ENCODE measurements at regions not wholly inside any gene's neighbourhood (a gene's known extent, or its start where the extent isn't known, plus 50 kb on each side); places are given as distances from the start of the nearest gene placed in this dataset.

GRCh38 chr2:221334481-221335218 is 237.5 kb downstream of the EPHA4 start:
- H3K9me3 ChIP-seq: no peaks in the 10 kb centered on the region
- no peaks in the 10 kb centered on the region for H3K4me1 ChIP-seq (ENCODE audit: insufficient read depth)
- no peaks in the 10 kb centered on the region for H3K36me3 ChIP-seq
- no peak for TF ChIP-seq POLR2A (IDR thresholded peaks at IDR 0.05)
- no peak for TF ChIP-seq CTCF (IDR thresholded peaks at IDR 0.05)
- TF ChIP-seq EP300 (IDR thresholded peaks at IDR 0.05): no peak
- no peak overlapping the region for H3K27ac ChIP-seq
- intact Hi-C loops (cut with DNase I): no loop called here
- H3K4me3 ChIP-seq: no peak overlapping the region
- DNase-seq: no peak
- WGBS, 3 donors: 75 to 81% (median 75%) methylated on average over 11 of the region's 11 CpGs
- no peaks in the 10 kb centered on the region for H3K27me3 ChIP-seq

- 48 to 61% (median 57%) methylated on average over 12 of the region's 12 CpGs for WGBS, 3 donors
- Histone ChIP-seq H3K4me3 (no peak overlapping the region), H3K36me3 (no peaks in the 10 kb centered on the region), H3K27me3 (no peaks in the 10 kb centered on the region), H3K27ac (no peak overlapping the region), H3K4me1 (ENCODE audit: insufficient read depth) (no peaks in the 10 kb centered on the region), H3K9me3 (no peaks in the 10 kb centered on the region)
- intact Hi-C loops (cut with DNase I): no loop called here
- TF ChIP-seq CTCF (IDR thresholded peaks at IDR 0.05) (no peak), EP300 (IDR thresholded peaks at IDR 0.05) (no peak), POLR2A (IDR thresholded peaks at IDR 0.05) (no peak)
- DNase-seq: no peak
Measured at GRCh38 chr2:221335219-221335752, 236.8 kb downstream of the EPHA4 start.

GRCh38 chr2:221336967-221337366 is 235.1 kb downstream of the EPHA4 start:
- 87 to 94% (median 94%) methylated on average over 2 of the region's 2 CpGs for WGBS, 3 donors
- H3K36me3 ChIP-seq: no peaks in the 10 kb centered on the region

GRCh38 chr2:221337957-221338685 is 234.0 kb downstream of the EPHA4 start:
- intact Hi-C loops (cut with DNase I): no loop called here
- no peaks in the 10 kb centered on the region for H3K4me1 ChIP-seq (ENCODE audit: insufficient read depth)
- no peaks in the 10 kb centered on the region for H3K27me3 ChIP-seq
- WGBS, 3 donors: 79 to 85% (median 85%) methylated on average over 5 of the region's 5 CpGs
- H3K4me3 ChIP-seq: no peak overlapping the region
- DNase-seq: no peak
- no peaks in the 10 kb centered on the region for H3K36me3 ChIP-seq
- TF ChIP-seq CTCF (IDR thresholded peaks at IDR 0.05) (no peak), EP300 (IDR thresholded peaks at IDR 0.05) (no peak), POLR2A (IDR thresholded peaks at IDR 0.05) (no peak)
- no peak overlapping the region for H3K27ac ChIP-seq
- no peaks in the 10 kb centered on the region for H3K9me3 ChIP-seq

More at GRCh38 chr2:221336967-221337366, 235.1 kb downstream of the EPHA4 start:
- no peaks in the 10 kb centered on the region for H3K9me3 ChIP-seq
- no peak overlapping the region for H3K4me3 ChIP-seq
- TF ChIP-seq EP300 (IDR thresholded peaks at IDR 0.05) (no peak), POLR2A (IDR thresholded peaks at IDR 0.05) (no peak), CTCF (IDR thresholded peaks at IDR 0.05) (no peak)
- intact Hi-C loops (cut with DNase I): no loop called here
- H3K27me3 ChIP-seq: no peaks in the 10 kb centered on the region
- no peak overlapping the region for H3K27ac ChIP-seq
- H3K4me1 ChIP-seq (ENCODE audit: insufficient read depth): no peaks in the 10 kb centered on the region
- DNase-seq: no peak
